Body of pancreas (tissue), 4 donors: ENCODE measurements at regions not wholly inside any gene's neighbourhood (a gene's known extent, or its start where the extent isn't known, plus 50 kb on each side); places are given as distances from the start of the nearest gene placed in this dataset.

Experiments used
- ATAC-seq: fragments of 150-250 bp; one replicate; pipeline ENCODE4 v1.9.1; 2016
- DNase-seq, 4 donors: peaks; one replicate each; pipeline ENCODE4 v3.0.0-alpha.2; 2019
- H3K27ac ChIP-seq, 4 donors: fragments of 200-600 bp; sonication (generic); 1 replicate in 3 of 4; 2 replicates in 1 of 4; pipeline versions ENCODE4 v1.5.1 to v1.6.1; 2016 to 2019; ENCODE audit warnings: mild to moderate bottlenecking in 1 of 4, mixed read lengths in 1 of 4, moderate library complexity in 1 of 4
- H3K27me3 ChIP-seq, 2 donors: fragments of 200-600 bp; sonication (generic); one replicate each; pipeline ENCODE4 v1.6.0; 2016; ENCODE audit warnings: mild to moderate bottlenecking in 1 of 2
- H3K36me3 ChIP-seq, 2 donors: fragments of 200-600 bp; sonication (generic); replicated peaks in 1 of 2; 2 replicates each; pipeline ENCODE4 v1.5.1; 2016; ENCODE audit warnings: low read depth in 2 of 2; ENCODE audit not compliant: insufficient read depth in 1 of 2
- H3K4me1 ChIP-seq: fragments of 200-600 bp; sonication (generic); one replicate; pipeline ENCODE4 v1.6.0; 2016
- H3K4me3 ChIP-seq, 2 donors: fragments of 200-600 bp; sonication (generic); 1 replicate in 1 of 2; 2 replicates in 1 of 2; pipeline ENCODE4 v1.5.1; 2016 to 2019
- H3K9me3 ChIP-seq, 3 donors: fragments of 200-600 bp; sonication (generic); 1 replicate in 2 of 3; 2 replicates in 1 of 3; pipeline ENCODE4 v1.5.1; 2016
- CTCF ChIP-seq, 7 experiments: fragments of 450-650 bp in 4 of 7; fragments of 200-600 bp in 3 of 7; sonication (generic) in 3 of 7; IDR thresholded peaks; one replicate each; pipeline ENCODE4 v1.5.1; 2016 to 2019; ENCODE audit warnings: antibody characterized with exemption in 7 of 7
- POLR2A ChIP-seq, 3 donors: fragments of 450-650 bp; IDR thresholded peaks; one replicate each; pipeline ENCODE4 v1.6.1; 2016; ENCODE audit warnings: antibody characterized with exemption in 3 of 3, mild to moderate bottlenecking in 2 of 3
- WGBS, 2 donors: methylation state at CpG; one replicate each; pipeline ENCODE4 v1.1.5; 2017; 5-methylcytosine and 5-hydroxymethylcytosine counted together
- intact Hi-C: fragments of 100-400 bp; cut with DNase I; formaldehyde crosslinking; loops from one replicate; pipeline ENCODE4 v1.15.1; 2023

DNA sequence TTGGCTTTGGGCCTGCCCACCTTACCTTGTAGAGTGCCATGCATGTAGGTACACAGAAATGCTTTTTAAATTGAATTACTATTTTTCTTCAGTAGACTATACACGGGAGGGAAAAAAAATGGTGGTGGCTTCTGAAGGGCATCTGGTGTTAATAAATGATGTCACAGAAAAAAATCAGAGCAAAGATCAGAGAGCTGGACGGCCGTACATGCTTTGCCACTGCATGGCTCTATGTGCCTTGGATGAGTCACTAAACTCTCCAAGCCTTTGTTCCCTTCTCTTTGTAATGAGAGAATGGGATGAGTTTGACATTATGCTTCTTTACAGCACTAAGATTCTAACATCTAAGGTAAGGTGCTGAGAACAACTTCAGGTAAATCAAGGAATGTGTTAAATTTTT lies 376.4 kb upstream of the DDHD1 start:
- WGBS, 2 donors: 85% methylated on average over 3 of the region's 3 CpGs
- TF ChIP-seq POLR2A (IDR thresholded peaks at IDR 0.05) (no peak), CTCF (IDR thresholded peaks at IDR 0.05) (no peak)
- DNase-seq (no peak), ATAC-seq (no peak)
- intact Hi-C loops: no loop called here
- H3K27ac ChIP-seq: no peak overlapping the region
- no peaks in the 10 kb centered on the region for H3K4me1 ChIP-seq
- no peaks in the 10 kb centered on the region for H3K36me3 ChIP-seq
- no peaks in the 10 kb centered on the region for H3K27me3 ChIP-seq
- H3K4me3 ChIP-seq: no peak overlapping the region
- no peaks in the 10 kb centered on the region for H3K9me3 ChIP-seq

DNA sequence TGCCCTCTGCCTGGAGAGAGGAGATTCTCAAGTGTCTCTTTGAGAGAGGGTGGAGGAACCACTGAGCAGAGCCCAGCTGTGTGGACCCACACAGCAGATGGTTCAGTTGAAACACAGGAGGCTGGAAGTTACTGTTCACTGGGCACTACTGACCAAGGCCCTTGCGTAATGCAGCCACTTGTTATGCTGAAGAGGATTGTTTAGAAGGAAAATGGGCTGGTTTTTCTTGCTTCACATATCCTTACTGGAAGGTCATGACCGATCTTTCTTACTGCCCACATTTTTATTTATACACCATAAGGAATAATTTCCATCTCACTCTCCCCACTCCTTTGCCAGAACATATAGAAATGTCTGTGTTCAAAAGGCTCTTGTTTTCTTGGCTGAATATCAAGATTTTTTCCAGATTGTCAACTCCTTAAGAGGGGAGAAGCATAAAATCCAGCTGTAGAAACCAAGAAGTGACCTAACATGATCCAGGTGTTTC lies 375.1 kb upstream of the DDHD1 start:
- ATAC-seq: no peak
- Histone ChIP-seq H3K4me3 (no peak overlapping the region), H3K27ac (no peak overlapping the region), H3K9me3 (no peaks in the 10 kb centered on the region), H3K36me3 (no peaks in the 10 kb centered on the region), H3K4me1 (no peaks in the 10 kb centered on the region), H3K27me3 (no peaks in the 10 kb centered on the region)
- no peak for DNase-seq
- TF ChIP-seq POLR2A (IDR thresholded peaks at IDR 0.05): no peak
- no peak for TF ChIP-seq CTCF (IDR thresholded peaks at IDR 0.05)
- 94 to 95% methylated on average over 2 of the region's 2 CpGs for WGBS, 2 donors
- intact Hi-C loops: no loop called here

GRCh38 chr14:53526200-53526599 lies 373.1 kb upstream of the DDHD1 start:
- Histone ChIP-seq H3K4me3 (no peak overlapping the region), H3K4me1 (no peaks in the 10 kb centered on the region), H3K9me3 (no peaks in the 10 kb centered on the region), H3K27me3 (no peaks in the 10 kb centered on the region), H3K27ac (no peak overlapping the region), H3K36me3 (no peaks in the 10 kb centered on the region)
- no peak for DNase-seq
- intact Hi-C loops: no loop called here
- WGBS, 2 donors: 85 to 87% methylated on average over 3 of the region's 3 CpGs
- TF ChIP-seq POLR2A (IDR thresholded peaks at IDR 0.05) (no peak), CTCF (IDR thresholded peaks at IDR 0.05) (no peak)
- no peak for ATAC-seq

- Histone ChIP-seq H3K27me3 (no peaks in the 10 kb centered on the region), H3K36me3 (no peaks in the 10 kb centered on the region), H3K9me3 (no peaks in the 10 kb centered on the region), H3K4me3 (no peak overlapping the region), H3K4me1 (no peaks in the 10 kb centered on the region), H3K27ac (no peak overlapping the region)
- ATAC-seq: no peak
- WGBS, 2 donors: 48 to 70% methylated on average over 2 of the region's 2 CpGs
- intact Hi-C loops: no loop called here
- DNase-seq: no peak
- no peak for TF ChIP-seq POLR2A (IDR thresholded peaks at IDR 0.05)
- no peak for TF ChIP-seq CTCF (IDR thresholded peaks at IDR 0.05)
Measured at GRCh38 chr14:53525608-53526007, 372.5 kb upstream of the DDHD1 start.

- no peak overlapping the region for H3K27ac ChIP-seq
- intact Hi-C loops: no loop called here
- TF ChIP-seq POLR2A (IDR thresholded peaks at IDR 0.05): no peak
- TF ChIP-seq CTCF (IDR thresholded peaks at IDR 0.05): no peak
- H3K9me3 ChIP-seq: no peaks in the 10 kb centered on the region
- WGBS, 2 donors: 64 to 71% methylated on average over 4 of the region's 4 CpGs
- H3K36me3 ChIP-seq: no peaks in the 10 kb centered on the region
- H3K4me1 ChIP-seq: no peaks in the 10 kb centered on the region
- ATAC-seq (no peak), DNase-seq (no peak)
- H3K27me3 ChIP-seq: no peaks in the 10 kb centered on the region
- no peak overlapping the region for H3K4me3 ChIP-seq
Measured at GRCh38 chr14:53524391-53524790, 371.3 kb upstream of the DDHD1 start.
